DND-41 (cell line): ENCODE measurements at regions not wholly inside any gene's neighbourhood (a gene's known extent, or its start where the extent isn't known, plus 50 kb on each side); places are given as distances from the start of the nearest gene placed in this dataset.

ENCODE experiments used
- ATAC-seq: fragments of 200-7000 bp; cut with Tn5 transposase; 3 replicates; pipeline ENCODE4 v1.9.1; 2021; ENCODE audit warnings: low read depth; ENCODE audit not compliant: insufficient read depth
- DNase-seq: peaks from one replicate; pipeline ENCODE4 v3.0.0-alpha.2; 2020
- H2AFZ ChIP-seq: 2 replicates; pipeline ENCODE4 v1.6.0; 2012; ENCODE audit warnings: low read depth, low read length
- H3K27ac ChIP-seq: 2 replicates; pipeline ENCODE4 v1.5.1; 2012; ENCODE audit warnings: low read length, inconsistent platforms
- H3K27me3 ChIP-seq: fragments of 200-600 bp; sonication (generic); 2 replicates; pipeline ENCODE4 v1.6.0; 2012; ENCODE audit warnings: low read length, mild to moderate bottlenecking, inconsistent platforms; ENCODE audit not compliant: insufficient read depth, poor library complexity
- H3K36me3 ChIP-seq: 2 replicates; pipeline ENCODE4 v1.5.1; 2012; ENCODE audit warnings: low read length, inconsistent platforms; ENCODE audit not compliant: insufficient read depth
- H3K4me1 ChIP-seq: 2 replicates; pipeline ENCODE4 v1.5.1; 2012; ENCODE audit warnings: mild to moderate bottlenecking, low read length; ENCODE audit not compliant: insufficient read depth
- H3K4me2 ChIP-seq: 2 replicates; pipeline ENCODE4 v1.6.0; 2012; ENCODE audit warnings: mild to moderate bottlenecking, moderate library complexity, low read length, inconsistent platforms; ENCODE audit not compliant: insufficient read depth
- H3K4me3 ChIP-seq, 2 experiments: fragments of 200-600 bp in 1 of 2; shearing (Covaris generic) in 1 of 2; 2 replicates each; pipeline ENCODE4 v1.5.1; 2012 to 2016; ENCODE audit warnings: inconsistent platforms in 2 of 2, low read length in 2 of 2, mild to moderate bottlenecking in 2 of 2, low read depth in 1 of 2, moderate library complexity in 1 of 2
- H3K79me2 ChIP-seq: 2 replicates; pipeline ENCODE4 v1.6.0; 2012; ENCODE audit warnings: low read length, inconsistent platforms; ENCODE audit not compliant: insufficient read depth
- H3K9ac ChIP-seq: 2 replicates; pipeline ENCODE4 v1.6.0; 2012; ENCODE audit warnings: low read depth, mild to moderate bottlenecking, inconsistent platforms, low read length, moderate library complexity
- H3K9me3 ChIP-seq: 2 replicates; pipeline ENCODE4 v1.5.1; 2012; ENCODE audit warnings: low read length, moderate library complexity, mild to moderate bottlenecking, inconsistent platforms; ENCODE audit not compliant: insufficient read depth, severe bottlenecking
- H4K20me1 ChIP-seq: 2 replicates; pipeline ENCODE4 v1.6.0; 2012; ENCODE audit warnings: low read length; ENCODE audit not compliant: insufficient read depth
- EZH2 ChIP-seq: IDR thresholded peaks from 3 replicates; pipeline ENCODE4 v1.6.1; 2012; ENCODE audit warnings: borderline replicate concordance, low read depth, mild to moderate bottlenecking, moderate library complexity, low read length, inconsistent platforms; ENCODE audit not compliant: severe bottlenecking
- TF ChIP-seq, protein P1 (sequence below): IDR thresholded peaks from 2 replicates; pipeline ENCODE4 v1.5.1; 2012; ENCODE audit warnings: borderline replicate concordance, low read length, moderate library complexity, mild to moderate bottlenecking; ENCODE audit not compliant: poor library complexity, severe bottlenecking; ENCODE audit errors: extremely low read depth

DNA sequence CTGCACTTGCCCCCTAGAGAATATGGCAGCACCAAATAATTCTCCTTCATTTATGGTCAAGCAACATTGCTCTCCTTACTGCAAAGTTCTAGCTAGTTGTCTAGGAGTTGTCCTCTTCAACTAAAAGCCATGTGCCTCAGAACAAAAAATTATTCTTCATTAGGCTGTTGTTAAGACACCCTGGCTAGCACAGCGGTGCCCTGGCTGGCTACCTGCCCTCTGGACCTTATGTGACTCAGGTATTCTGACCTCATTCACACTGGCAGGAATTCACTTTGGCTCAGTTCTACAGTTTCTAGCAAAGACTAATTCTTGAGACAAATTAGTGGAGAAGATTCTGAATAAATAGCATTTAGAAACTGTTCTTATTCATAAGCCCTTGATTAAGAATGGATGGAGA is 224.4 kb upstream of the KRR1 start:
- Histone ChIP-seq H2AFZ (no peak overlapping the region), H3K9me3 (no peaks in the 10 kb centered on the region), H3K27me3 (no peaks in the 10 kb centered on the region), H3K36me3 (no peaks in the 10 kb centered on the region), H3K79me2 (no peaks in the 10 kb centered on the region), H3K4me3 (no peak overlapping the region), H3K9ac (no peak overlapping the region), H3K4me1 (no peaks in the 10 kb centered on the region), H4K20me1 (no peaks in the 10 kb centered on the region), H3K27ac (no peak overlapping the region), H3K4me2 (no peak overlapping the region)
- TF ChIP-seq, protein P1, sequence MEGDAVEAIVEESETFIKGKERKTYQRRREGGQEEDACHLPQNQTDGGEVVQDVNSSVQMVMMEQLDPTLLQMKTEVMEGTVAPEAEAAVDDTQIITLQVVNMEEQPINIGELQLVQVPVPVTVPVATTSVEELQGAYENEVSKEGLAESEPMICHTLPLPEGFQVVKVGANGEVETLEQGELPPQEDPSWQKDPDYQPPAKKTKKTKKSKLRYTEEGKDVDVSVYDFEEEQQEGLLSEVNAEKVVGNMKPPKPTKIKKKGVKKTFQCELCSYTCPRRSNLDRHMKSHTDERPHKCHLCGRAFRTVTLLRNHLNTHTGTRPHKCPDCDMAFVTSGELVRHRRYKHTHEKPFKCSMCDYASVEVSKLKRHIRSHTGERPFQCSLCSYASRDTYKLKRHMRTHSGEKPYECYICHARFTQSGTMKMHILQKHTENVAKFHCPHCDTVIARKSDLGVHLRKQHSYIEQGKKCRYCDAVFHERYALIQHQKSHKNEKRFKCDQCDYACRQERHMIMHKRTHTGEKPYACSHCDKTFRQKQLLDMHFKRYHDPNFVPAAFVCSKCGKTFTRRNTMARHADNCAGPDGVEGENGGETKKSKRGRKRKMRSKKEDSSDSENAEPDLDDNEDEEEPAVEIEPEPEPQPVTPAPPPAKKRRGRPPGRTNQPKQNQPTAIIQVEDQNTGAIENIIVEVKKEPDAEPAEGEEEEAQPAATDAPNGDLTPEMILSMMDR = no peak
- no peak for TF ChIP-seq EZH2
- ATAC-seq = no peak
- DNase-seq = no peak

DNA sequence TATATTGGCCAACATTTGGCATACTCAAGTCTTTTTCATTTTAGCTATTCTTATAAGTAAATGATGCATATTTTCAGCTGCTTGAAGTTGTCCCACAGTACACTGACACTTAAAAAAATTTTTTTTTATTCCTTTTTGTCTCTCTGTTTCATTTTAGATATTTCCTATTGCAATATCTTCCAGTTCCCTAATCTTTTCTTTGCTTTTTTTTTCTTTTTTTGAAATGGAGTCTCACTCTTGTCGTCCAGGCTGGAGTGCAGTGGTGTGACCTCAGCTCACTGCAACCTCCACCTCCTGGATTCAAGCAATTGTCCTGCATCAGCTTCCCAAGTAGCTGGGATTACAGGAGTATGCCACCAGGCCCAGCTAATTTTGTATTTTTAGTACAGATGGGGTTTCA is 217.4 kb upstream of the KRR1 start:
- Histone ChIP-seq H3K79me2 (no peaks in the 10 kb centered on the region), H4K20me1 (no peaks in the 10 kb centered on the region), H2AFZ (no peak overlapping the region), H3K4me3 (no peak overlapping the region), H3K27ac (no peak overlapping the region), H3K27me3 (no peaks in the 10 kb centered on the region), H3K4me2 (no peak overlapping the region), H3K36me3 (no peaks in the 10 kb centered on the region), H3K9ac (no peak overlapping the region), H3K4me1 (no peaks in the 10 kb centered on the region), H3K9me3 (no peaks in the 10 kb centered on the region)
- DNase-seq (no peak), ATAC-seq (no peak)
- TF ChIP-seq, protein P1 = no peak
- TF ChIP-seq EZH2 = no peak

DNA sequence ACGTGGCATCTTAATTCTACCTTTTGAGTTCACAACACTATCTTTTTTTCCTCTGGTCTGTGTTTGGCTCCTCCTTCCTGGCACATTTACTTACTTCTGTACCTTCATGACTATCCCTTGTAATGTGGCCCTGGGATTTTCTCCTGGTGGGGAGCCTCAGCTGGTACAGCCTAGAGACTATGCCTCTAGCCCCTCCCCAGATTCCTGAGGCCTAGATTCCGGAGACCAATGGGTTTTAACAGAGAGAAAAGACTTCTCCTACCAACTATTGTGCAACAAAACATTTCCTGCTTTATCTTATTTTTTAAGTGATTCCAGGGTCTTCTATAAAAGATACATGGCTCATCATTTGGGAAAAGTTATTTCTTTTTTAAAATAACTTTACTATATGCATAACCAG is 216.2 kb upstream of the KRR1 start:
- Histone ChIP-seq H3K9ac (no peak overlapping the region), H3K27me3 (no peaks in the 10 kb centered on the region), H3K4me1 (peaks cover 12% of the 10 kb centered on the region), H3K36me3 (no peaks in the 10 kb centered on the region), H3K4me2 (no peak overlapping the region), H3K9me3 (no peaks in the 10 kb centered on the region), H3K79me2 (no peaks in the 10 kb centered on the region), H3K4me3 (no peak overlapping the region), H4K20me1 (no peaks in the 10 kb centered on the region), H2AFZ (peak overlapping the region; percentile 30; the same call in 1 of the 2 replicates), H3K27ac (no peak overlapping the region)
- ATAC-seq (no peak), DNase-seq (no peak)
- TF ChIP-seq, protein P1 = no peak
- TF ChIP-seq EZH2 = no peak
